ENCODE measurements at regions not wholly inside any gene's neighbourhood (a gene's known extent, or its start where the extent isn't known, plus 50 kb on each side); places are given as distances from the start of the nearest gene placed in this dataset.

GRCh38 chr9:82131072-82131471 lies 142.5 kb downstream of the SPATA31D1 start:
- TF ChIP-seq, protein P1, sequence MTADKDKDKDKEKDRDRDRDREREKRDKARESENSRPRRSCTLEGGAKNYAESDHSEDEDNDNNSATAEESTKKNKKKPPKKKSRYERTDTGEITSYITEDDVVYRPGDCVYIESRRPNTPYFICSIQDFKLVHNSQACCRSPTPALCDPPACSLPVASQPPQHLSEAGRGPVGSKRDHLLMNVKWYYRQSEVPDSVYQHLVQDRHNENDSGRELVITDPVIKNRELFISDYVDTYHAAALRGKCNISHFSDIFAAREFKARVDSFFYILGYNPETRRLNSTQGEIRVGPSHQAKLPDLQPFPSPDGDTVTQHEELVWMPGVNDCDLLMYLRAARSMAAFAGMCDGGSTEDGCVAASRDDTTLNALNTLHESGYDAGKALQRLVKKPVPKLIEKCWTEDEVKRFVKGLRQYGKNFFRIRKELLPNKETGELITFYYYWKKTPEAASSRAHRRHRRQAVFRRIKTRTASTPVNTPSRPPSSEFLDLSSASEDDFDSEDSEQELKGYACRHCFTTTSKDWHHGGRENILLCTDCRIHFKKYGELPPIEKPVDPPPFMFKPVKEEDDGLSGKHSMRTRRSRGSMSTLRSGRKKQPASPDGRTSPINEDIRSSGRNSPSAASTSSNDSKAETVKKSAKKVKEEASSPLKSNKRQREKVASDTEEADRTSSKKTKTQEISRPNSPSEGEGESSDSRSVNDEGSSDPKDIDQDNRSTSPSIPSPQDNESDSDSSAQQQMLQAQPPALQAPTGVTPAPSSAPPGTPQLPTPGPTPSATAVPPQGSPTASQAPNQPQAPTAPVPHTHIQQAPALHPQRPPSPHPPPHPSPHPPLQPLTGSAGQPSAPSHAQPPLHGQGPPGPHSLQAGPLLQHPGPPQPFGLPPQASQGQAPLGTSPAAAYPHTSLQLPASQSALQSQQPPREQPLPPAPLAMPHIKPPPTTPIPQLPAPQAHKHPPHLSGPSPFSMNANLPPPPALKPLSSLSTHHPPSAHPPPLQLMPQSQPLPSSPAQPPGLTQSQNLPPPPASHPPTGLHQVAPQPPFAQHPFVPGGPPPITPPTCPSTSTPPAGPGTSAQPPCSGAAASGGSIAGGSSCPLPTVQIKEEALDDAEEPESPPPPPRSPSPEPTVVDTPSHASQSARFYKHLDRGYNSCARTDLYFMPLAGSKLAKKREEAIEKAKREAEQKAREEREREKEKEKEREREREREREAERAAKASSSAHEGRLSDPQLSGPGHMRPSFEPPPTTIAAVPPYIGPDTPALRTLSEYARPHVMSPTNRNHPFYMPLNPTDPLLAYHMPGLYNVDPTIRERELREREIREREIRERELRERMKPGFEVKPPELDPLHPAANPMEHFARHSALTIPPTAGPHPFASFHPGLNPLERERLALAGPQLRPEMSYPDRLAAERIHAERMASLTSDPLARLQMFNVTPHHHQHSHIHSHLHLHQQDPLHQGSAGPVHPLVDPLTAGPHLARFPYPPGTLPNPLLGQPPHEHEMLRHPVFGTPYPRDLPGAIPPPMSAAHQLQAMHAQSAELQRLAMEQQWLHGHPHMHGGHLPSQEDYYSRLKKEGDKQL (CRISPR knock-in tag; IDR thresholded peaks at IDR 0.05; ENCODE audit: borderline replicate concordance) = no peak
- TF ChIP-seq ZNF76 (CRISPR knock-in tag; IDR thresholded peaks at IDR 0.05; ENCODE audit: borderline replicate concordance) = no peak
- no peak for TF ChIP-seq ZNF778 (CRISPR knock-in tag; IDR thresholded peaks at IDR 0.05)
- TF ChIP-seq CBFA2T3 (IDR thresholded peaks at IDR 0.05) = no peak
- TF ChIP-seq, protein P2, sequence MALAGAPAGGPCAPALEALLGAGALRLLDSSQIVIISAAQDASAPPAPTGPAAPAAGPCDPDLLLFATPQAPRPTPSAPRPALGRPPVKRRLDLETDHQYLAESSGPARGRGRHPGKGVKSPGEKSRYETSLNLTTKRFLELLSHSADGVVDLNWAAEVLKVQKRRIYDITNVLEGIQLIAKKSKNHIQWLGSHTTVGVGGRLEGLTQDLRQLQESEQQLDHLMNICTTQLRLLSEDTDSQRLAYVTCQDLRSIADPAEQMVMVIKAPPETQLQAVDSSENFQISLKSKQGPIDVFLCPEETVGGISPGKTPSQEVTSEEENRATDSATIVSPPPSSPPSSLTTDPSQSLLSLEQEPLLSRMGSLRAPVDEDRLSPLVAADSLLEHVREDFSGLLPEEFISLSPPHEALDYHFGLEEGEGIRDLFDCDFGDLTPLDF (CRISPR knock-in tag; IDR thresholded peaks at IDR 0.05) = no peak
- no peak for TF ChIP-seq JUND (IDR thresholded peaks at IDR 0.05; ENCODE audit: borderline replicate concordance, low read depth, low read length)
- TF ChIP-seq JUND (tag; IDR thresholded peaks at IDR 0.05; ENCODE audit: borderline replicate concordance, low read depth, low read length) = no peak
- TF ChIP-seq REST (IDR thresholded peaks at IDR 0.05; ENCODE audit: borderline replicate concordance) = no peak
- TF ChIP-seq REST (CRISPR knock-in tag; IDR thresholded peaks at IDR 0.05; ENCODE audit: low read depth) = no peak

Measured in K562 (cell line).